Stimulated activated naive CD8-positive, alpha-beta T cell treated with anti-CD3 and anti-CD28 coated beads, Interleukin-15, amount 100 ng/mL, for 72 hours (primary cell): ENCODE measurements at regions not wholly inside any gene's neighbourhood (a gene's known extent, or its start where the extent isn't known, plus 50 kb on each side); places are given as distances from the start of the nearest gene placed in this dataset.
A peak's percentile ranks its signal among the peaks of the same experiment; 100 is the strongest.

ENCODE experiments used
- ATAC-seq: fragments of 150-1000 bp; cut with Tn5 transposase; 2 replicates; pipeline ENCODE4 v1.10.0; 2021; ENCODE audit warnings: mild to moderate bottlenecking, moderate library complexity
- DNase-seq, 2 donors: peaks; one replicate each; pipeline ENCODE4 v3.0.0; 2021 to 2022
- H3K27ac Mint-ChIP-seq, 2 donors: one replicate each; pipeline ENCODE4 v1.8.0; 2022; ENCODE audit warnings: mild to moderate bottlenecking in 2 of 2, mixed read lengths in 2 of 2, moderate library complexity in 2 of 2
- H3K27me3 Mint-ChIP-seq: one replicate; pipeline ENCODE4 v1.8.0; 2022; ENCODE audit warnings: mixed read lengths
- H3K4me1 Mint-ChIP-seq: one replicate; pipeline ENCODE4 v1.8.0; 2022; ENCODE audit warnings: mild to moderate bottlenecking, mixed read lengths
- H3K4me3 Mint-ChIP-seq, 2 donors: one replicate each; pipeline ENCODE4 v1.8.0; 2022; ENCODE audit warnings: mild to moderate bottlenecking in 2 of 2, mixed read lengths in 2 of 2, moderate library complexity in 1 of 2
- H3K9me3 Mint-ChIP-seq, 2 donors: one replicate each; pipeline ENCODE4 v1.8.0; 2022; ENCODE audit warnings: mixed read lengths in 2 of 2

DNA sequence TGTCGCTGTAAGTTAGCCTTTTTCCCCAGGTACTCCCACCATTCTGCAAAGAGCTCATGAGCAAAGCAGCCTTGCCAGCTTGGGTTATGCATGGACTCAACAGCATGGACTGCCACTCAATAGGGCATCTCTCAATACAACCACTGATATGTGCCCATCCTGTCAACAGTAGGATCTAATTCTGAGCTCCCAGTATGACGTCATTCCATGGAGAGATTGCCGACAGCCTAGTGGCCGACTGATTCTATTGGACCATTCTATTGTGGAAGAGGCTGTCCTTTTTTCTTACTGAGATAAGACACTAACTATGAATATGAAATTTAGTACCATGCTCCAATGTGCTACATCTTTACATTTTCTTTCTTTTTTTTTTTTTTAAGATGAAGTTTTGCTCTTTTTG is 2389.0 kb upstream of the AGA start:
- no peaks in the 10 kb centered on the region for H3K4me1 Mint-ChIP-seq
- H3K9me3 Mint-ChIP-seq, result peaks cover 0 to 5% of the 10 kb centered on the region in 2 donors
- no peak overlapping the region for H3K4me3 Mint-ChIP-seq
- no peaks in the 10 kb centered on the region for H3K27me3 Mint-ChIP-seq
- no peak overlapping the region for H3K27ac Mint-ChIP-seq
- no peak for DNase-seq
- ATAC-seq, result no peak

- no peak for ATAC-seq
Measured at GRCh38 chr4:179836179-179837075, 2394.2 kb upstream of the AGA start.

DNA sequence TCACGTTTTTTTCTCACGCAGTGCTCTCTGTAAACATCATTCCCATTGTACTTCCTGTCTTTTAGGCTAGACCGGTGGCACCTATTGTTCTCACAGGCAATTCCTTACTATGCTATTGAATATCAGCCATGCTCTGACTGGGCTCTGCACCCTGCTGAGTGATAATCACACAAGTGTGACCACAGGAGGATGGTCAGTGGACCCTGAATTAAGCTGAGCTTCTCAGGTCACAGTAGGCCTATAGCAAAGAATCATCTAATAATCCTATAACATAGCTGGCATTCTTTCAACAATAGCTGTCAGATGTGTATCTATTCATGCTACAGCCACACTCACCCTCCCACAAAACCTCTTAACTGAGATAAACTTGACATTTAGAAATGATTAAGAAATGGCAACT is 2399.8 kb upstream of the TENM3 start:
- no peaks in the 10 kb centered on the region for H3K4me1 Mint-ChIP-seq
- ATAC-seq, result no peak
- DNase-seq, result no peak
- no peaks in the 10 kb centered on the region for H3K27me3 Mint-ChIP-seq
- H3K27ac Mint-ChIP-seq, result no peak overlapping the region
- H3K9me3 Mint-ChIP-seq, result no peaks in the 10 kb centered on the region
- H3K4me3 Mint-ChIP-seq, result no peak overlapping the region

More at GRCh38 chr4:179836179-179837075, 2394.2 kb upstream of the AGA start:
- H3K4me1 Mint-ChIP-seq, result no peaks in the 10 kb centered on the region
- no peak for DNase-seq
- no peak overlapping the region for H3K4me3 Mint-ChIP-seq
- no peaks in the 10 kb centered on the region for H3K27me3 Mint-ChIP-seq
- peaks cover 0 to 5% of the 10 kb centered on the region in 2 donors for H3K9me3 Mint-ChIP-seq
- no peak overlapping the region for H3K27ac Mint-ChIP-seq

- H3K9me3 Mint-ChIP-seq, result no peaks in the 10 kb centered on the region
- no peak overlapping the region for H3K4me3 Mint-ChIP-seq
- H3K4me1 Mint-ChIP-seq, result no peaks in the 10 kb centered on the region
- DNase-seq, result no peak
- no peak overlapping the region for H3K27ac Mint-ChIP-seq
- H3K27me3 Mint-ChIP-seq, result no peaks in the 10 kb centered on the region
- no peak for ATAC-seq
Measured at GRCh38 chr4:179855469-179855868, 2387.7 kb upstream of the TENM3 start.

- H3K4me1 Mint-ChIP-seq, result no peaks in the 10 kb centered on the region
- no peaks in the 10 kb centered on the region for H3K9me3 Mint-ChIP-seq
Measured at GRCh38 chr4:179858221-179858620, 2385.0 kb upstream of the TENM3 start.

DNA sequence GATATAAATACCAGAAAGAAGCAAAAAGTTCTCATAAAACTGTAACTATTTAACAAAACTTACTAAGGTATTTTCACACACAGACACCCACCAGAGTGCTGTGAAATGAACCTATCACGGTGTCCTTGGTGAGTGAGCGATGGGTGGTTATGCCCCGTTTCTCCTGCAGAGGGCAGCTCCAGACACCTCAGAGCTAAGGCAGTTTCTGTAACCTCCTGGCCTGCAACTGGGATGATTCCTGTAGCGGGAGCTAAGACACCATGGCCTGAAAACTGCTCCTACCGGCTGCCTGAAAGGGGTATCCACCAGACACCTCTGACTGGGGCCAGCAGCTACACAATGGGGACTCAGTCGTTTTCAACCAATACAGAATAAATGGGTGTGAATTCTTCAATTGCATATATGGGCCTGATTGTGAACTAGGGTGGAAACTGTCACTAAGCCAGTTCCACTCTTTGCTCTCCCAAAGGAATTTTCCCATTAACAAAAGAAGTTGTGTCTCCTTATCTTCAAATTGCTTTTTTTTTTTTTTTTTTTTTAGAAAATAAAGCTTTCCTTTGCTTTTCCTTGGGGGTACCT is 2375.8 kb upstream of the TENM3 start:
- peak; percentile 16 to 27 for DNase-seq
- Mint-ChIP-seq H3K27me3 (no peaks in the 10 kb centered on the region), H3K4me1 (no peaks in the 10 kb centered on the region), H3K27ac (no peak overlapping the region), H3K4me3 (no peak overlapping the region), H3K9me3 (no peaks in the 10 kb centered on the region)
- no peak for ATAC-seq

More at GRCh38 chr4:179858221-179858620, 2385.0 kb upstream of the TENM3 start:
- H3K27ac Mint-ChIP-seq, result no peak overlapping the region
- DNase-seq (no peak), ATAC-seq (no peak)
- no peaks in the 10 kb centered on the region for H3K27me3 Mint-ChIP-seq
- H3K4me3 Mint-ChIP-seq, result no peak overlapping the region

DNA sequence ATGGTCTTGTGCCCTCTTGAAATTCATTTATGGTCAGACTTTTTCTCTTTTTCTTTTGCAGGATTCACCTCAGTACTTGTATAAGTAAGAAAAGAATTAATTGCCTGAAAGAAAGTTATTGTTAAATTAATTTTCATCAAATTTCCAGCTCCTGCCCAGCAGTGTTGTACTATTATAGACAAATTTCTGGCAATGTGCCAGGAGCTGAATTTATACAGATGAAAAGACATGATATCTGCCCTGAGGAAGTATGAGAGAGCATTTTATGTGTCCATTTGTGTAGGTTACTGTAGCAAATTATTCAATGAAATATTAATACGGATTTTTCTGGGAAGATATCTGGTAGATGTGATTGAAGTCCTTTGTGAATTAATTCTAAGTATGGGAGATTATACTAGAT is 2371.5 kb upstream of the TENM3 start:
- no peak for ATAC-seq
- no peaks in the 10 kb centered on the region for H3K9me3 Mint-ChIP-seq
- H3K4me1 Mint-ChIP-seq, result no peaks in the 10 kb centered on the region
- H3K27me3 Mint-ChIP-seq, result no peaks in the 10 kb centered on the region
- DNase-seq, result no peak
- H3K27ac Mint-ChIP-seq, result no peak overlapping the region
- H3K4me3 Mint-ChIP-seq, result no peak overlapping the region

DNA sequence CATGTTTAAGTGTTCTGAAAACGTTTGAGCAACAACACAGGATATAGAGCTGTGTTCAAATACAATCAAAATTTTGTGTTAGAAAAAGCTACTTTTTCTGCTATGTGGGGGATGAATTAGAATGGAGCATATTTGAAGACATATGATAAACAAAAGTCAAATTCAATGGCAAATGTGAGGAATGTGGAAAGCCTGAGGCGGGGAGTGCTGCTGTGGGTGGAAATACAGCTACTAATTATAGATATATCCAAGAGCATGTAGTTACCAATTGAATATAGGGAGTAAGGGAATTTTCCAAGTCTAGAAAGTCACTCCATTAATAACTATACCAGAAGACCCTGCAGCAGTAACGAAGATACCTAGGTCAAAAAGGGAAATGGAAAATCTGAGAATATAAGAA is 2370.4 kb upstream of the TENM3 start:
- Mint-ChIP-seq H3K27me3 (no peaks in the 10 kb centered on the region), H3K4me3 (no peak overlapping the region), H3K27ac (no peak overlapping the region), H3K4me1 (no peaks in the 10 kb centered on the region), H3K9me3 (no peaks in the 10 kb centered on the region)
- ATAC-seq, result no peak
- DNase-seq, result no peak

- DNase-seq (no peak), ATAC-seq (no peak)
- H3K4me3 Mint-ChIP-seq, result no peak overlapping the region
- no peaks in the 10 kb centered on the region for H3K4me1 Mint-ChIP-seq
- no peaks in the 10 kb centered on the region for H3K27me3 Mint-ChIP-seq
- H3K9me3 Mint-ChIP-seq, result peaks cover 0 to 10% of the 10 kb centered on the region in 2 donors
- H3K27ac Mint-ChIP-seq, result no peak overlapping the region
Measured at GRCh38 chr4:179880756-179881155, 2362.4 kb upstream of the TENM3 start.

- ATAC-seq (no peak), DNase-seq (no peak)
- Mint-ChIP-seq H3K27me3 (no peaks in the 10 kb centered on the region), H3K27ac (no peak overlapping the region), H3K4me1 (no peaks in the 10 kb centered on the region), H3K4me3 (no peak overlapping the region), H3K9me3 (peaks cover 0 to 5% of the 10 kb centered on the region in 2 donors)
Measured at GRCh38 chr4:179894066-179894778, 2349.0 kb upstream of the TENM3 start.

DNA sequence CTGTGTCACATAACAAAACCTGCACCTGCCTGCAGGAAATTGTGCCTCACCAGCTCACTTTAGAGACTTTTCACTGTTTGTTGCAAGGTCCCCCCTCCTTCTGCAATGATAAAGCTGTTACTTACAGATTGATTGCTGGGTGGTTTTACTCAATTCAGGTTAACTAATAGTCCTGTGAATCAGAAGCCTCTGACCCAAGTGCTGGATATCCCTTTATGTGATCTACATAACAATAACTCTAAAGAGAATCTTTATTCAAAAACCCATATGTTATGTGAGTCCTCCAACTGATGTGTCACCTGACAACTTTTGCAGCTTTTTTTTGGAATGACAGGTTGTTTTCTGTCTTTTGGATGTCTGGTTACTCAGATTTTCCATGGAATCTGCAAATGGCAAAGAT is 2323.6 kb upstream of the TENM3 start:
- no peak for ATAC-seq
- Mint-ChIP-seq H3K27ac (no peak overlapping the region), H3K9me3 (peaks cover 0 to 5% of the 10 kb centered on the region in 2 donors), H3K4me3 (no peak overlapping the region), H3K27me3 (no peaks in the 10 kb centered on the region), H3K4me1 (no peaks in the 10 kb centered on the region)
- DNase-seq, result no peak

GRCh38 chr4:179927473-179927872 is 2315.7 kb upstream of the TENM3 start:
- Mint-ChIP-seq H3K27me3 (no peaks in the 10 kb centered on the region), H3K4me3 (no peak overlapping the region), H3K9me3 (peaks cover 0 to 4% of the 10 kb centered on the region in 2 donors), H3K27ac (no peak overlapping the region), H3K4me1 (no peaks in the 10 kb centered on the region)
- DNase-seq (no peak), ATAC-seq (no peak)

GRCh38 chr4:179941911-179942310 is 2301.3 kb upstream of the TENM3 start:
- peaks cover 0 to 31% of the 10 kb centered on the region in 2 donors for H3K9me3 Mint-ChIP-seq
- H3K27me3 Mint-ChIP-seq, result no peaks in the 10 kb centered on the region
- ATAC-seq, result no peak
- H3K27ac Mint-ChIP-seq, result no peak overlapping the region
- no peak for DNase-seq
- H3K4me1 Mint-ChIP-seq, result no peaks in the 10 kb centered on the region
- no peak overlapping the region for H3K4me3 Mint-ChIP-seq

- Mint-ChIP-seq H3K9me3 (peaks cover 6 to 12% of the 10 kb centered on the region in 2 donors), H3K4me3 (no peak overlapping the region), H3K4me1 (no peaks in the 10 kb centered on the region), H3K27ac (no peak overlapping the region), H3K27me3 (no peaks in the 10 kb centered on the region)
- ATAC-seq (no peak), DNase-seq (no peak)
Measured at GRCh38 chr4:179976777-179977176, 2266.4 kb upstream of the TENM3 start.

DNA sequence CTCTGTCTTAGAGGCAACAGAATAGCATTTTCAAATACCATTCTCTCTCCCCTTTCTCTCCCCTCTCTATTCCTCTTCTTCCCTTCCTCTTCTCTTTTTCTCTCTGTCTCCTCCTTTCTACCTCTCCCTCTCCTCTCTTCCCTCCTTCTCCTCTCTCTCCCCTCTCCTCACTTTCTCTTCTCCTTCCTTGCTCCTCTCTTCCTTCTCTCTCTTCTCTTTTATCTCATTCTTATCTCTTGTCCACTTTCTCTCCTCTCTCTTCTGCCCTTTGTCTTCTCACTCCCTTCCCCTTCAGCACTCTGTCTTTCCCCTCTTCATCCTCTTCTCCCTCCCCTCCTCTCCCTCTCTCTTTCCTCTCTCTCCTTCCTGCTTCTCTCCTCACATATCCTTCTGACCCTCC is 2265.8 kb upstream of the TENM3 start:
- ATAC-seq (no peak), DNase-seq (no peak)
- Mint-ChIP-seq H3K4me1 (no peaks in the 10 kb centered on the region), H3K4me3 (no peak overlapping the region), H3K27ac (no peak overlapping the region), H3K9me3 (peaks cover 6 to 12% of the 10 kb centered on the region in 2 donors), H3K27me3 (no peaks in the 10 kb centered on the region)

GRCh38 chr4:179981161-179981560 is 2262.0 kb upstream of the TENM3 start:
- Mint-ChIP-seq H3K9me3 (peaks cover 0 to 5% of the 10 kb centered on the region in 2 donors), H3K27ac (no peak overlapping the region), H3K4me3 (no peak overlapping the region), H3K27me3 (no peaks in the 10 kb centered on the region), H3K4me1 (no peaks in the 10 kb centered on the region)
- ATAC-seq, result no peak
- no peak for DNase-seq
